GM19043 (cell line): ENCODE measurements at regions not wholly inside any gene's neighbourhood (a gene's known extent, or its start where the extent isn't known, plus 50 kb on each side); places are given as distances from the start of the nearest gene placed in this dataset.
"Not testable (repeated sequence)": the region's sequence is repeated elsewhere in the genome, so short reads cannot be mapped to it uniquely, and the experiment has no call there.

Experiments used
- ATAC-seq: cut with Tn5 transposase; IDR thresholded peaks from one replicate; pipeline ENCODE4 v1.9.1; 2021; ENCODE audit warnings: low read depth; ENCODE audit not compliant: unreplicated experiment

DNA sequence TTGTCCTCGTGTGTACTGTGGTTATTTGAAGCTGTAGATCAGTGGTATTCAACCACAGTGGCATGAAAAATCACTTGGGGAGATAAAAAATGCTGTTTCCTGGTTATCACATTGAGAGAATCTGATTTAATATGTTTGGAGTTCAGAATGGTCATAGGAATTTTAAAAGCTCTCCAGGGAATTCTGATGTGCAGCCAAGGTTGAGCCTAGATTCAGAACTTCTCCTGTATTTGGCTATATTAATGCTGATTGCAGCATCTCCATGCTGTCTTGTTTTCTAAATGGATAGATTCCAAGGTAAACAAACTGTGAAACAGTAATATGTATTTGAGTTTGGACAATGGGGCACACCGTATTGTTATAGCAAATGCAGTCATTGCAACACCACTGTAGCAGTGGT is 982.2 kb upstream of the FBXO33 start:
- no peak for ATAC-seq

GRCh38 chr14:40413136-40413535 is 980.9 kb upstream of the FBXO33 start:
- ATAC-seq, result no peak

- no peak for ATAC-seq
These were observed 978.5 kb upstream of the FBXO33 start for GRCh38 chr14:40410708-40411107.

DNA sequence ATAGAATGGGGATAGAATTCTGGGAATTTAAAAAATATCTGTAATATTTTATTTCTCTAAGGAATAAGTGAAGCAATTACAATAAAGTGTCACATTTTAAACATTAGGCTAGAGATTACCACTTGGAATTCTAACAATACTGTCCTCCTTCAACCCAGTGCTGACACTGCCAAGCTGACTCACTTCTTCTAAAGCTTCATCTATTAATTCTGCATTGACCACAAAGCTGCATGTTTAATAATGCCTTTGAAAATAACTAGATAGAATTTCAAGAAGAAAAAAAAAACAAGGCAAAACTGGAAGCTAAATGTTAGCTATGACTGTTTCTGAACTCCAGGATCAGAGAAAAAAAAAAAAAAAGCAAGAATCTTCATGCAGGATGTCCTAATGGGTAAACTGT is 970.7 kb upstream of the FBXO33 start:
- no peak for ATAC-seq

- ATAC-seq, result no peak
These were observed 966.7 kb upstream of the FBXO33 start for GRCh38 chr14:40398981-40399380.

DNA sequence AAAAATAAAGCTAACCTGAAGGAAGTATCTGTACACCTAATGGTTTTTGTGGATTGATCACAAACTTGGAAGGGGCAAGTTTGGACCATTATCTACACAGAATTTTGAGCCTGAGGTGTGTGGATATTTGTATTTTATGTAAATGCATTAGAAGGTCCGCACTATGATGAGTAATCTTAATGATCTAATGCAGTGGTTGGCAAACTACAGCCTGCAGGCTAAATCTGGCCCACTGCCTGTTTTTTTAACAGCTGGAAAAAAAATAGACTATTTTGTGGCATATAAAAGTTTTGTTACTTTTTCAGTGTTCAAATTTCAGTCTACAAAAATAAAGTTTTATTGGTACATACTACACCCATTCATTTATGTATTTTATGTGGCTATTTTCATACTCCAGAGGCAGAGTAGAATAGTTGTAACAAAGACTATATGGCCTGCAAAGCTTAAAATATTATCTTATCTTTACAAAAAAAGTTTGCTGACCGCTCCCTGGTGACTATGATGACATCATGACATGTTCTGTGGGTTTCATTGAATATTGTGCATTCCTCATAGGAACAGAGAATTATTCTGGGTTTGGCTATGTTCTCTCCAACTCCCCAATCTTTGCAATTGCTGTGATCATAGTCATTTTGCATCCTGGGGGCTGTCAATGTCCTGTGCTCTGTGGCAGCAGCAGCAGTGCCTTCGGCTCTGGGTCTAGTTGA is 962.6 kb upstream of the FBXO33 start:
- no peak for ATAC-seq

DNA sequence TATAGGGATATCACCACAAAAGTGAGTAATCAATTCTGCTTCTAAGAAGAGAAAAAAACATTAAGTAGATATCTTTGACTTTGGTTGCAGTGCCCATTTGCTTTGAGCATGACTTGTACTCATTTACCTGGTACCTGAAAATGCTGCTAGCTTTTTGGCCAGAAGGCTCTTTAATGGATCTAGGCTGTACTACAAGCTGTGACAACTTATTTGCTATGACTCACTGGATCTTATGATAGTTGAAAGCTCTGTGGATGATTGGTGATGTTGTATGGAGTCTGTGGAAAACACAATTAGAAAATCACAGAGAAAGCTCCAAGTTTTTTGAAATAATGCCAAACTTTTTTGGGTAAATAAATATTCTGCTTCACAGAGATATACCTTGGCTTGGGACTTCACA is 960.9 kb upstream of the FBXO33 start:
- ATAC-seq, result no peak

- ATAC-seq, result no peak
These were observed 954.2 kb upstream of the FBXO33 start for GRCh38 chr14:40386433-40386832.

GRCh38 chr14:40374221-40374620 is 942.0 kb upstream of the FBXO33 start:
- no peak for ATAC-seq

GRCh38 chr14:40371011-40371410 is 938.8 kb upstream of the FBXO33 start:
- no peak for ATAC-seq

- no peak for ATAC-seq
These were observed 936.1 kb upstream of the FBXO33 start for GRCh38 chr14:40368314-40368713.

DNA sequence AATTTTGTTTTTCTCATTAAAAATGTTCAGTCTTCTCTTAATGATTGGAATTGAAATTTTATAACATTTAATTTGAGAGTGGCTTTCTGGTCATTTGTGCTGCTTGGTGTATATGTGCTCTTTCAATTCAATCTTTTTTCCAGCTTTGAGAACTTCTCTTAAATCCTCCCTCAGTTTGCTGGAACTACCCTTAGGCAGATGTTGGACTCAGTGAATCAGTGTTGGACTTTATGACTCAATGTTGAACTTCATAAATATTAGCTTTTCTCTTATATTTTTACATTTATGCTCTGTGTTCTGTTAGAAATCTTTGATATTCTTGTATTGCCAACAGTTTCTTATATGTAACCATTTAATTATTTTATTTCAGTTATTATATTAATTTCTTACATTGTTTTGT is 935.5 kb upstream of the FBXO33 start:
- no peak for ATAC-seq

GRCh38 chr14:40365305-40365704 is 933.1 kb upstream of the FBXO33 start:
- no peak for ATAC-seq

DNA sequence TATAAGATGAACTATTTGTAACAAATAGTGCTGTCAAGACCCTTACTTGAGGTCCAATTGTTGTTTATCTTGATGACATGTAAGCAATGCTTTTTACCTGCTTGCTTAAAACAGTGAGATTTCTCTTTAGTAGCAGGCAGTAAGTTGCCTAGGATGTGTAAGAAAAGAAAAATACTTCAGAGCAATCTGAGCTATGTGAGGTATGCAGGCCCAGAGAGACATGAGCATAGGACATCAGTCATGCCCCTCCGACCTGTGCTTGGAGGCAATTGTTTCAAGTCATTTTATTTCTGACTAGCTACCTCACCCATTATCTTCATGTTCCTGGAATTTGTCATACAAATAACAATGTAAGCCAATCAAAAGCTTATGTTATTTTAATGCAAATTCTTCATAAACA is 930.6 kb upstream of the FBXO33 start:
- ATAC-seq, result no peak

GRCh38 chr14:40354754-40355153 is 922.5 kb upstream of the FBXO33 start:
- ATAC-seq, result no peak

GRCh38 chr14:40348104-40348503 is 915.9 kb upstream of the FBXO33 start:
- not testable (repeated sequence) for ATAC-seq

DNA sequence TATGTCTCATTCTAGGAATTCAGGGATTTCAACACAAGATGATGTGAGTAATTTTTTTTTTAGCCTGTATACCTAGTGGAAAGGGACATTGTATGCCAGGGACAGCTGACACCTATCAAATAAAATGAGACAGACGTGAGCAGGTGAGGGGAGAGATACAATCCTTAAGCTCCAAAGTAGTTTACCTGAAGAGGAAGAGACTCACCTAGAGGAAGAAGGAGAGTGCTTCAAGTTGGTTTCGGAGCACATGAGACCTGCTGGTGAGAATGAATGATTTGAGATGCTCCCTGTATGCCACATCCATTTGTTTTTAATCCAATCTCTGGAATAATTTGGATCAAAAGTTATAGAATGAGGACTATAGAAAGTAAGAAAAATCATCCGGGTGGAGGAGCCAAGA is 915.4 kb upstream of the FBXO33 start:
- ATAC-seq, result no peak

- no peak for ATAC-seq
These were observed 914.0 kb upstream of the FBXO33 start for GRCh38 chr14:40346275-40346674.

DNA sequence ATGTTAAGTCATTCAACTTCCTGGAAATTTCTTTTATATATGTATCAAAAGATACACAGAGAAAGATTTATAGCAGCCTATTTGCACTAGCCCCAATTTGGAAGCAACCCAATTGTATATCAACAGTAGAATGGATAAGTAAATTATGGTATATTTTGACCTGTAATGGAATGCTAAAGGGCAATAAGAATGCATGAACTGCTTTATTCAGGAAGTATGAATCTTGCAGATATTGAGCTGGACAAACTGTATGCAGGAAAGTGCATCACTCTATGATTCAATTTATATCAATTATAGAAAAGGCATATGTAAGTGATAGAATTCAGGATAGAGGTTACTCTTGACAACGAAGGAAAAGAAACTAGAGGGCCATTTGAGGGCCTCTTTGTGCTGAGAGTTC is 913.1 kb upstream of the FBXO33 start:
- no peak for ATAC-seq

GRCh38 chr14:40340708-40341107 is 908.5 kb upstream of the FBXO33 start:
- ATAC-seq, result no peak

DNA sequence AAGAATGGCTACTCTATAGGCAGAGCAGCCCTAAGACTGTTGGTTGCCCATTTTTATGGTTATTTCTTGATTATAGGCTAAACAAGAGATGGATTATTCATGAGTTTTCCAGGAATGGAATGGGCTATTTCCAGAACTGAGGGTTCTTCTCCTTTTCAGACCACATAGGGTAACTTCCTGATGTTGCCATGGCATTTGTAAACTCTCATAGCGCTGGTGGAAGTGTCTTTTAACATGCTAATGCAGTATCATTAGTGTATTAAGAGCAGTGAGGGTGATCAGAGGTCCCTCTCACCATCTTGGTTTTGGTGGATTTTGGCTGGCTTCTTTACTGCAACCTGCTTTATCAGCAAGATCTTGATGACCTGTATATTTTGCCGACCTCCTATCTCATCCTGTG is 904.6 kb upstream of the FBXO33 start:
- ATAC-seq, result no peak

DNA sequence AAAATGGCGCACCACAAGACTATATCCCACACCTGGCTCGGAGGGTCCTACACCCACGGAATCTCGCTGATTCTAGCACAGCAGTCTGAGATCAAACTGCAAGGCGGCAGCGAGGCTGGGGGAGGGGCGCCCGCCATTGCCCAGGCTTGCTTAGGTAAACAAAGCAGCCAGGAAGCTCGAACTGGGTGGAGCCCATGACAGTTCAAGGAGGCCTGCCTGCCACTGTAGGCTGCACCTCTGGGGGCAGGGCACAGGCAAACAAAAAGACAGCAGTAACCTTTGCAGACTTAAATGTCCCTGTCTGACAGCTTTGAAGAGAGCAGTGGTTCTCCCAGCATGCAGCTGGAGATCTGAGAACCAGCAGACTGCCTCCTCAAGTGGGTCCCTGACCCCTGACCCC is 894.3 kb upstream of the FBXO33 start:
- ATAC-seq, result not testable (repeated sequence)

GRCh38 chr14:40318211-40318719 is 886.0 kb upstream of the FBXO33 start:
- no peak for ATAC-seq
